ENCODE measurements at regions not wholly inside any gene's neighbourhood (a gene's known extent, or its start where the extent isn't known, plus 50 kb on each side); places are given as distances from the start of the nearest gene placed in this dataset.
"Not testable (repeated sequence)": the region's sequence is repeated elsewhere in the genome, so short reads cannot be mapped to it uniquely, and the experiment has no call there.

GRCh38 chr2:195072806-195073205 lies 584.2 kb upstream of the SLC39A10 start:
- not testable (repeated sequence) for TF ChIP-seq CTCF (IDR thresholded peaks at IDR 0.05); PHF8 (IDR thresholded peaks at IDR 0.05; ENCODE audit: borderline replicate concordance, low read depth)
